SH-SY5Y (cell line): ENCODE measurements at regions not wholly inside any gene's neighbourhood (a gene's known extent, or its start where the extent isn't known, plus 50 kb on each side); places are given as distances from the start of the nearest gene placed in this dataset.
A peak's percentile ranks its signal among the peaks of the same experiment; 100 is the strongest.

Experiments used
- GATA2 ChIP-seq: IDR thresholded peaks from 2 replicates; pipeline ENCODE4 v1.6.1; 2011; ENCODE audit warnings: mild to moderate bottlenecking, low read depth, low read length
- GATA3 ChIP-seq: IDR thresholded peaks from 2 replicates; pipeline ENCODE4 v1.6.1; 2011; ENCODE audit warnings: low read depth, mild to moderate bottlenecking, low read length, moderate library complexity

- TF ChIP-seq GATA2 = no peak
- TF ChIP-seq GATA3 = no peak
Observed at GRCh38 chr12:124684971-124685688, 117.7 kb upstream of the NCOR2 start.

GRCh38 chr12:124684496-124684895 lies 117.1 kb upstream of the NCOR2 start:
- TF ChIP-seq GATA3 = no peak
- peak; percentile 74 for TF ChIP-seq GATA2

- TF ChIP-seq GATA2 (no peak), GATA3 (no peak)
Observed at GRCh38 chr12:124683152-124684124, 116.0 kb upstream of the NCOR2 start.

- no peak for TF ChIP-seq GATA2
- TF ChIP-seq GATA3 = no peak
Observed at GRCh38 chr12:124682425-124683151, 115.2 kb upstream of the NCOR2 start.

GRCh38 chr12:124681779-124682391 lies 114.5 kb upstream of the NCOR2 start:
- TF ChIP-seq GATA3 (no peak), GATA2 (no peak)

DNA sequence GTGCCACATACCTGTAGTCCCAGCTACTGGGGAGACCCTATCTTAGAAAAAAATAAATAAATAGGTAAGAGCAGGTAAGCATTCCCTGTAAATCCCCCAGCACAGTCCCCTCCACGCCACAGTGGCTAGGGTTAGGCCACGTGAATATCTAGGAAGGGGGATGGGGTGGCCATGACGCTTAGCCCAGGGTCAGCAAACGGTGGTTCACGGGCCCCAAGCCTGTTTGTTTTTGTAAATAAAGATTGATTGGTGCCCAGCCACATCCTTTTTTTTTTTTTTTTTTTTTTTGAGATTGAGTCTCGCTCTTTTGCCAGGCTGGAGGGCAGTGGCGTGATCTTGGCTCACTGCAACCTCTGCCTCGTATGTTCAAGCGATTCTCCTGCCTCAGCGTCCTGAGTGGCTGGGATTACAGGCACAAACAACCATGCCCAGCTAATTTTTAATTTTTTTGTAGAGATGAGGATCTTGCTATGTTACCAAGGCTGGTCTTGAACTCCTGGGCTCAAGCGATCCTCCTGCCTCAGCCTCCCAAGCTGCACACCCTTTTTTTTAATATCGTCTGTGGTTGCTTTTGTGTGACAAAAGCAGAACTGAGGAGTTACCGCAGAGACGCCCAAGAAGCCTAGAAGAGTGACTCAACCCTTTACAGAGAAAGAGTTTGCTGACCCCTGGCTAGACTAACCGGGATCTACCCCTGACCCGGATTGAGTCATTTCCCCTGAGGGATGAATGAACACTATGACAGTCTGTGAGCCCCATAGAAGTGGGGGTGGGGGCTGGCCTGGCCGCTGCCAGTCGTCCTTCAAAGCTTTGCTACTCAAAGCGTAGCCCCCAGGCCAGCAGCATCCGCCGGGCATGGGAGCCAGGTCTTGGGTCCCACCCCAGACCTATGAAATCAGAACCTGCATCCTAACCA lies 113.7 kb upstream of the NCOR2 start:
- TF ChIP-seq GATA2 (no peak), GATA3 (no peak)

- no peak for TF ChIP-seq GATA2
- no peak for TF ChIP-seq GATA3
Observed at GRCh38 chr12:124679533-124680371, 112.3 kb upstream of the NCOR2 start.

DNA sequence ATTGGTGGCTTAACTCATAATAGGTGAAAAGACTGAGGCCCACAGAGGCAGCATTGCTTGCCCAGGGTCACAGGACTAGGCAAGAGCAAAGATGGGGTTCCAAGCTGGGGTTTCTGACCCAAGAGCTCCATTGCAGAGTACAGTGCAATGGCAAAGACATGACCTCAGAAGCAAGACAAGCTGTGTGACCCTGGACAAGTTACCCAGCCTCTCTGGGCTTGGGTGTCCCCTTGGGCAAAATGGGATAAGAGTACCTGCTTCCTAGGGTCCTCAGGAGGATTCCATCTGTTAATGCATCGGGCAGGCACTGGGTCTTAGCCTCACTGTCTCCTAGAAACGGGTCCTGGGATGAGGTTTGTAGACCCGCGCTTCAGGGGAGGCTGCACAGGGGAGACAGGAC lies 111.6 kb upstream of the NCOR2 start:
- TF ChIP-seq GATA3 (no peak), GATA2 (no peak)

DNA sequence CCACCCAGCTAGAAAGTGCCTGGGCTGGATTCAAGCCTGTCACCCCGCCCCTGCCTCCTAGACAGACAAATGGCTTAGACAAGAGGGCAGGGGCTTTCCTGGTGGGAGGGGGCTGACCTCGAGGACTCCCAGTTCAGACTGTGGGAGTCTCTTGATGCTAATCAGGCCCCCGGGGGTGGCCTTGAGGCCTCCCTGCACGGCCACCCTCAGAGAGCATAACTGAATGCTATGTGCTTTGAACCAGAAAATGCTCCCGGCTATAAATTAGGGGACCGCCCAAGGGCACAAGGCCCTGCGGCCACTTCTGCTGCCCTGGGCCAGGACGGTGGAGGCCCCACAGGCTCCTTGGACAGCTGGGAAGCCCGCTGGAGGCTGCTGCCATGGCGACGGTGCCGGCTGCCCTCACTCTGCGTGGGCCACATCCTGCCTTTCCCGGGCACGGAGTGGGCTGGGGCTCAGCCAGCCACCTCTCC lies 111.0 kb upstream of the NCOR2 start:
- no peak for TF ChIP-seq GATA2
- TF ChIP-seq GATA3 = no peak

DNA sequence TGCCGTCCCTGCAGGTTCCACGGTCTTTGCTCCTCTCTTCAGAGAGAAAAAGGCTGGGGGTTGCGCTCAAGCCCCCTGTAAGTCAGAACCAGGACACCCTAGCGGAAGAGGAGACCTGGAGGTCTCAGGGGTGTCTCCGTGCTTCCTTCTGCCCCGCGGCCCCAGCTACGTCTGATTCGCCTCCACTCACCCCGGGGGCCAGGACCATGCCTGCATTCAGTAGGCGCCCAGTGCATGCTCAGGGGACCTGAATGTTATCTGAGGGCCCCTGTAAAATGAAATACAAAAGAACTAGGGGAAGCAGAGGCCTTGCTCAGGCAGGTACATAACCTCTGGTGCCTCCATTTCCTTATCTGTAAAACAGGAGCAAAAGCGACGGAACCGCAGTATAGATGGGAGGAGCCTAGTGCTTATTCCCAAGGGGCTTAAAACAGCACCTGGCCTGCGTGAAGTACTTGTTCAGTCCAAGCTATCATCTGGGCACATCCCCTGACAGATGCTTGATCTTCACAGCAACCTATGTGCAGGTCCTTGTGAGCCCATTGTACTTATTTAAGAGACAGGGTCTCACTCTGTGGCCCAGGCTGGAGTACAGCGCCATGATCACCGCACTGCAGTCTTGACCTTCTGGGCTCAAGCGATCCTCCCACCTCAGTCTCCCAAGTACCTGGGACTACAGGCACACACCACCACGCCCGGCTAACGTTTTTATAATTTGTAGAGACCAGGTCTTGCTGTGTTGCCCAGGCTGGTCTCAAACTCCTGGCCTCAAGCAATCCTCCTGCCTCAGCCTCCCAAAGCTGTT lies 110.3 kb upstream of the NCOR2 start:
- TF ChIP-seq GATA2 = no peak
- TF ChIP-seq GATA3 = no peak

- TF ChIP-seq GATA2 (no peak), GATA3 (no peak)
Observed at GRCh38 chr12:124676714-124677462, 109.5 kb upstream of the NCOR2 start.
